HG03064 (cell line): ENCODE measurements at regions not wholly inside any gene's neighbourhood (a gene's known extent, or its start where the extent isn't known, plus 50 kb on each side); places are given as distances from the start of the nearest gene placed in this dataset.
"Not testable (repeated sequence)": the region's sequence is repeated elsewhere in the genome, so short reads cannot be mapped to it uniquely, and the experiment has no call there.

Experiments used
- ATAC-seq: cut with Tn5 transposase; IDR thresholded peaks from one replicate; pipeline ENCODE4 v1.9.1; 2021; ENCODE audit warnings: low read depth; ENCODE audit not compliant: unreplicated experiment

DNA sequence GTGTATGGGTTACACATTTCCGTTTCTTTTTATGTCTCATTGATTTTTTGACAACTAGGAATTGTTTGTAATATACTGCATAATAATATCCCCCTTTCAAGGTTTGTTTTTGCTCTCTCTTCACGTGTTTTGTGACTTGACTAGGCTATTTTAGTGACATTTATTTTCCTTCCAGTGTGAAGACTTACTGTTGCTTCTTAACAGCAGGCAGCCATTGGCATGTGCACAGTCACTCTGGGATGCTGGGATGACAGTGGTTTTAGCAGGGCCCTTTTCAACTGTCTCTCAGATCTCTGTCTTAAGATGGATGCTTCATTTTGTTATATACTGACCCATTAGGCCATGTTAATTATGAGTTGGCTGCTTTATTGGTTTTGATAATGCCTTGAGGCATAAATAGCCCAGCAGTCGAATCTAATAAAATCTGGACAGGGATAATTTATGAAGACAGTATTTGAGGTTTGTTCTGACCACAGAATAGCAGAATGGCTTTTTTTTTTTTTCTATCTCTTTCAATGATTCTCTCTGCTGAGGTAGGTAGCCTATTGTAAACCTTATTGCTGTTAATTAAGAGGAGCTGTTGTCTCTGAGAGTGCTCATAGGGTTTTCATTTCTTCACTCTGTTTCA, 536.0 kb downstream of the GABRG2 start:
- no peak for ATAC-seq

DNA sequence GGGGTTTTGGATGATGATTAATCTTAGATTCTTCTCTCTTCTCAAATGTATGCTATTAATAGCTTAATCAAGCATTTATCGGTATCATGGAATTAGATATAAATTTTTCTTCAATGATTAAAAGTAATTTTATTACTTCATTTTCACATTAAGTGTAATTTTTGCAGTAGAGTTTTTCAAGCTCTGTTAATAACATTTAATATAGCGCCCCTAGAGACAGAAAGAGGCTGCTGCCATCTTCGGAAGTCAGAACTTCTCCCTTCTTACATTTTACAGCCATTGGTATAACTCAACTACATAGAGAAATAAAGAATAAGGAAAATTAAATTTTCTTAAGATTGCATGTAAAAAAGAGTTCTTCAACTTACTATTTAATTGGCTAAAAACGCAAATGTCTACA, 540.3 kb downstream of the GABRG2 start:
- ATAC-seq, result no peak

DNA sequence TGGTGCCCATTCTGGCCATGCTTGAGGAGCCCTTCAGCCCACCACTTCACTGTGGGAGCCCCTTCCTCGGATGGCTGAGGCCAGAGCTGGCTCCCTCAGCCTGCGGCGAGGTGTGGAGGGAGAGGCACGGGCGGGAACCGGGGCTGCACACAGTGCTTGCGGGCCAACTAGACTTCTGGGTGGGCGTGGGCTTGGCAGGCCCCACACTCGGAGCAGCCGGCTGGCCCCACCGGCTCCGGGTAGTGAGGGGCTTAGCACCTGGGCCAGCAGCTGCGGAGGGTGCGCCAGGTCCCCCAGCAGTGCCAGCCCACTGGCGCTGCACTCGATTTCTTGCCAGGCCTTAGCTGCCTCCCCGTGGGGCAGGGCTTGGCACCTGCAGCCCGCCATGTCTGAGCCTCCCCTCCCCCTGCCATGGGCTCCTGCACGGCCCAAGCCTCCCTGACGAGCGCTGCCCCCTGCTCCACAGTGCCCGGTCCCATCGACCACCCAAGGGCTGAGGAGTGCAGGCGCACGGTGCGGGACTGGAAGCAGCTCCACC, 554.2 kb downstream of the GABRG2 start:
- not testable (repeated sequence) for ATAC-seq

DNA sequence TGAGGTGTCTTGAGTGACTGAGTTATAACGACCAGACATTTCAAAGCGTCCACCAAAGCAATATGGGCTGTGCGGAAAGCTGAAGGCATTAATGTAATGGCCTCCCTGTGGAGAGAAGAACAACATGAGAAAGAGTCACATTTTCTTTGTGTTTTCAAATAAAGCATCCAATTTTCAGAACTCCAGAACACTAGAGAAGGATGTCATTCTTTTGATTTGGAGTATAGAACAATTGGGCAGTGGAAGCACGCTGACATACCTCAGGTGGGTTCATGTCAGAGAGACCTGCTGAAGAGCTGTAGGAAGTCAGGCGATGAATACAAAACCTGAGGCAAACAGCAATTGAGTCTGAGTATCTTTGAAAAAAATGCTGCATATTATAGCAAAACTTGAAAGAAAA, 556.5 kb downstream of the GABRG2 start:
- ATAC-seq, result no peak

DNA sequence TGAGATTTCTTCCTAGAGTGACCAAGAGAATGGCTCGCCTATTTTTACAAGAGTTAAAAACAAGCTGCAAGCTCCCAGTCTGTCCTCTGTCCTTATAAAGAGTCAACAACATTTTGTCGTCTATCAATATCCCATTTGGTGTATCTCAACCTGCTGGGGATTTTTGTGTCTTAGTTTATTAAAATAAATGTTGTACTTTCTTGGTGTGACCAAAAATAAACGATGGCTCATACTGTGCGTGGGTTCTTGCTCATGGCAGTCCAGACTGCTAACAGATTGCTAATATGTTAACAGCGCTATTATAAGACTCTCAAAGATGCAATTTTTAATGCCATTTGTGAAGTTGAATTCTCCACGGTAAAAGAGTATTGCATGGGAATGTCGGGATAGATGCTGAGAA, 569.9 kb downstream of the GABRG2 start:
- ATAC-seq, result no peak

DNA sequence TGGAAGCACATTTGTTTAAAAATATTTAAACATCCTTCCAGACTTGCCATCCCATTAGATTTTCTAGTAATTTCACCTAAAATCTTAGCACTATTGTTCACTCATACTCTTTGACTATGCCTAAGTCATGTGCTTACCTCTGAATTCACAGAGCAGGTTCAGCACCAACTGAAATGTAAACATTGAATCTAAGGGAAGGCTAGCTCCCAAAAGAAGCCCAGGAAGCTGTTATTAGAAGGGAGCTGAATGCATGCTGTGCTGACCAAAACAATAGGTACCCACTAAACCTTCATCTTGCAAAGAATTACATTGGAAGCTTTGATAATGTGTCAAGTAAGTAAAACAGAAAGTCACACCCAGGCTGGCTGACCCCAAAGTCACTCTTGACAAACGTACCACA, 571.3 kb downstream of the GABRG2 start:
- ATAC-seq, result no peak

DNA sequence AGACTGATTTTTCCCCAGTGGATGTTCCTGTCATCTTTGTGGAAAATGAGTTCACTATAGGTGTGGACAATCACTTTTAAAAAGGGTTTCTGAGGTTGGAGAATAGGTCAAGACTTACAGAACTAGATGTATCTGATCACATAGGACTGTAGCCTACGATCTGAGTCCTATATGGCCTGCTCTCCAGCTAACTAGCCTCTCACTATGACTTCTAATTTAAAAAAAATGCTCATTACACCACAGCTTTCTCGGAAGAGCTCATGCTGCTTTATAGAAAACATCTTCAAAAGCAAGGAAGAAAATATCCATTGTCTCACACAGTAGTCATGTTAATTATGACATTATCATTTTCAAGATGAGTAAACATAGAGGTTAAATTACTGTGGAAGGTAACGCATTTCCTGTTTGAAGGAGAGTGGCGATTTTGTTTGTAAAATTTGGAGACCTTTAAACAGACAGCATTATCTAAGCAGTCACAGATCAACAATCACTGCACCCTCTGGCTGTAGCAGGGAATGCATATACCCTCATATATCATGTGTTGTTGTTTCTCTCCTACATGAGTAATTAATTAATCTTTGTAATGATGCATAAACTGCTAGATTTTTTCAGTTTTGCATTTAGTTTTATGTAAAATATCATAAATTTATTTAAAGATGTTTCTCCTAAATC, 573.7 kb downstream of the GABRG2 start:
- ATAC-seq, result no peak

DNA sequence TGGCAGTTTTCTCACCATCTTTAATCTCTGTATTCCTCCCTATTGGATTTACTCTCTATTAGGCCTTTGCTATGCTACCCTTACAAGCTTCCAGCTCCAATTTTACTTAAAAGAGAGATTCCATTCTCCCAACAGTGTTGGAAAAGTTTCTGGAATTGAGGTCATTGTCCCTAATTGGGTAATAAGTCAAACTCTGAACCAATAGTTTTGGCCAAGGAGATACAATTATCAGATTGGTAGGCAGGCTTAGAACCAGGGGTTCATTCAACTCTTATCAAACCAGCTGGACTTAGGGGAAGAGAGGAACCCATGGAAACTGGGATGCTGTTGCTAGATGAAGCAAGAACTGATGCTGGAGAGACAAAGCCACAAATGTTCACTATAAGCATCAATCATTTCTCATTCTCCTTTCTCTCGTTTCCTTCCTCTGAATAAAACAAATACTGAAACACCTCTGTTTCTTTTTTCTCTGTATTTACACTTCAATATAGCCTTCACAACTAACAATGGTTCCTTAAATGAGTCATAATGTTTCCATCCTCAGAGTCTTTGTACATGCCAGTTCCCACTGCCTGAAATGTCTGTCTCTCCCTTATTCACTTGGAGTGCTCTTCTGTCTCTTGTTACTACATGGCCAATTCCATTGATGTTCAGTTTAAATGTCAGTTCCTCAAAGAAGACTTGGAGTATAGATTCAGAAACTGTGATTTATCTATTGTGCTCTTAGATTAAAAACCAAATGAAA, 587.3 kb downstream of the GABRG2 start:
- ATAC-seq, result no peak

DNA sequence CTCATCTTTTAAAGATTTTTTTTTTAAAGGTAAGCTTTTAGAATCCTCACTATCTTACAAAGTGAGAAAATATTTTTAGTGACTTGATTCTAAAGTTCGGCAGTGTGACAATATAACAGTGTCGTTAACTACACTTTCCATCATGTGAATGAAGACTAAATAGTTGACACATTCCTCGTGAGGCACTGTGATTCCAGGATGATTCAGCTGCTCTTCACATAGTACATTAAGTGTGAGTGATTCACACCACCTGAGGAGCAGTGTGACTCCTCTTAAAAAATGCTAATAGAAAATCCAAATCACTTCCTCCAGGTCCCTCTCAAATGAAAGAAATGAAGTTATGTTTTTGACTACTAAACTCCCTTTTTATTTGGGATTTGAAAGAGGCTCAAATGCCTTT, 589.5 kb downstream of the GABRG2 start:
- ATAC-seq, result no peak

DNA sequence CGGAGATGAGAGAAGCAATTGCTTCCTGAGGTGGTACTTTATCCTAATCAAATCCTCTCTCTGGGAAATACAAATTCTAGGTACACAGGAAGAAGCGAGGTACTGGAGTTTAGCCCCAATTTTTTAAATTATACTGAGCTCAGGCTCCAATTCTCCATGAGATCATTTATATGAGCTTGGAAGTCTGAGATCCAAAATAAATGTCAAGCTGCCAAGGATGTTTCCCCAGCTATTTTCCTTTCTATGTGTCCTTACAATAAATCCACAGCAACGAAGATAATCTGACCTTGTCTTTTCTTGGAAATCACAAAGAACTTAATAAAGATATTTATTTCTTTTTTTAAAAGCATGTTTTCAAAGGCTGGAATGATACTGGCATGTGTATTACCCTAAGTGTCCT, 597.3 kb downstream of the GABRG2 start:
- no peak for ATAC-seq

DNA sequence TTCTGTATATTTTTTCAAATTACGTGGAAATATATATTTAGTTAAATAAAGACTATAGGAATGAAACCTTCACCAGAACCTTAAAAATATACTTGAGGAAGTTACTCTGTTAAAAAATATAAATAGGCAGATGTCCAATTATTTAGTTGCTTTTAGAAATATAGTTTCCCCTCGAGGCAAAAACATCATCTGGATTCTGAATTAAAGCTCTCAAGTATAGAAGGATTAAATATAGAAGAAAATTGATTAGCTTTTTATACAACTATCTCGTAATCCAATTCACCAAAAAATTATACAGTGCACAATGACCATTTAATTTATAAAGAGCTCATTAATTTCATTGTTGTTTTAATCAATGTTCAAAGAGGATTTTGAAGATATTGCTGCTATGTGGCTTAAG, 601.4 kb downstream of the GABRG2 start:
- ATAC-seq, result no peak

DNA sequence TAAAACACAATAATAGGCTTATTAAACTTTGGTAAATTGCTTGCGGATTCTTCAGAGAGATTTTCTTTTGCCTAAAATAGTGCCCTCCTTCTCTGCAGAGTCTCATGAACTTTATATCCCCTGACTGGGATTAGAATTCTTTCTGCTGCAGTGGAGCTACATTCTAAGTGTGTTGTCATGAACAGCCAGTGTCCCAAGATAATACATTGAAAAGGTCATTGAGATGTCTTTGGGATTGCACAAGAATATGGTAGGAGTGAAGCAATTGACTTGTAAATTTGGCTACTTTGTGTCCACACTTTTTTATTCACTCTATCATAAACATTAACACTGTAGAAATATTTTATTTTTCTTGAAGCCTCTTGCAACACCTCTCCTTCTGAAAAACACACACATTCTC, 604.5 kb downstream of the GABRG2 start:
- ATAC-seq, result no peak

DNA sequence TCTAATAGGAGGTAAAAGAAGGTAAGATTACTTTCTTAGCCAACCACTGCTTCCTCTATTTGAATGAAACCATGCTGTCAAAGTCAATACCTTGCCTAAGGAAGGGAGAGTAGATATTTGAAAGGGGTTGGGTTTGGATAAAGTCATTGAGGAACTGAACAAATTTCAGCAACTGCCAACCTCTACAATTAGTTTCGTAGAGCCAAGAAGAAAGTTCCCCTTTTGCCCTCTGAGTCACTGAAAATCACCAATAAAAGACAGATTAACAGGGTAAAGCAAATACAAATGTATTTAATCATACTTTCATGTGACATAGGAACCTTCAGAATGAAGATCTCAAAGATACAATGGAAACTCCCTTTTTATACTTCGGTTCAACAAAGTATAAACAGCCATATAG, 615.7 kb downstream of the GABRG2 start:
- ATAC-seq, result no peak

DNA sequence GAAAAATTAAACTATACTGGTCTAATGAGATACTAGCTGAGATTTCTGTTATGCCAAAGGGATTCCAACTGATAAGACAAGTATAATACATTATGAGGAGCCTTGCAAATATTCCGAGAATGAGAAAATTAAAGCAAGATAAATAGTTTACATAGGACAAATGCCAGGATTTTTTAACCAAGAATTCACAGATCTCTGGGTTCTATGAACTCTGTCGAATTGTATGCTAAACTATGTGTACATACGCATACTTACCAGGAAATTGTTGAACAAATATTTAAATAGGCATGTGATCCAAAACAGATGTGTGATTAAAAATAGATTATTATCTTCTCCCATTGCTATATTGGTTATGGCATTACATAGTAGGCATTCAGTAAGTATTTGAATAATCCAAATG, 616.6 kb downstream of the GABRG2 start:
- ATAC-seq, result no peak

DNA sequence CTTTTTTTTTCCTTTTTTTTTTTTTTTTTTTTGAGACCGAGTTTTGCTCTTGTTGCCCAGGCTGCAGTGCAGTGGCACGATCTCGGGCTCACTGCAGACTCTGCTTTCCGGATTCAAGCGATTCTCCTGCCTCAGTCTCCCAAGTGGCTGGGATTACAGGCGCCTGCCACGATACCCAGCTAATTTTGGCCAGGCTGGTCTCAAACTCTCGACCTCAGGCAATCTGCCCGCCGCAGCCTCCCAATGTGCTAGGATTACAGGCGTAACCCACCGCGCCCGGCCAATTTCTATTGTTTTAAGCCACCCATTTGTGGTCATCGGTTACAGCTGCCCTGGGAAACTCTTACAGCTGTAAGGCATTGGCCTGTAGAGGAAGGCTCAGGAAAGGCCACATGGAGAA, 617.7 kb downstream of the GABRG2 start:
- no peak for ATAC-seq

DNA sequence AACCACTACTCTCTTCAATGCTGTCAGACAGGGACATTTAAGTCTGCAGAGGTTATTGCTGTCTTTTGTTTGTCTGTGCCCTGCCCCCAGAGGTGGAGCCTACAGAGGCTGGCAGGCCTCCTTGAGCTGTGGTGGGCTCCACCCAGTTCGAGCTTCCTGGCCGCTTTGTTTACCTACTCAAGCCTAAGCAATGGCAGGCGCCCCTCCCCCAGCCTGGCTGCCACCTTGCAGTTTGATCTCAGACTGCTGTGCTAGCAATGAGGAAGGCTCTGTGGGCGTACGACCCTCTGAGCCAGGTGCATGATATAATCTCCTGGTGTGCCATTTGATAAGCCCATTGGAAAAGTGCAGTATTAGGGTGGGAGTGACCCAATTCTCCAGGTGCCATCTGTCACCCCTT, 628.7 kb downstream of the GABRG2 start:
- not testable (repeated sequence) for ATAC-seq

DNA sequence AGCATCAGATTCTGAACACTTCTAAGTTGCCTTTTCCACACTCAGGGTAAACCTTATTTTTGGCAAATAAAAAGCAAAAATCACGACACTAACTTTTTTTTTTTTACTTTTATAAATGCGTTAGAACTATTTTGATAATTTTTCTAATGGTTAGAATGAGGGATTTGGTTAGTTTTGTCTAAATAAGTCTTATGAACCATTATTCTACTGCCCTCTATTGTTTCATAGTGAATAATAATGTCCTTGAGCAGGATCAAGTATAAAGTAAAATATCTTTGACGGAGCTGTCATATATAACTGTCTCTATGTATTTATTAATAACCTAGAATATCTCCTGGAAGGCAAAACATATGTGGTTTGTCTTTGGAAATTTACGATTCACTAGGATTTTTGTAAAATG, 631.8 kb downstream of the GABRG2 start:
- no peak for ATAC-seq

DNA sequence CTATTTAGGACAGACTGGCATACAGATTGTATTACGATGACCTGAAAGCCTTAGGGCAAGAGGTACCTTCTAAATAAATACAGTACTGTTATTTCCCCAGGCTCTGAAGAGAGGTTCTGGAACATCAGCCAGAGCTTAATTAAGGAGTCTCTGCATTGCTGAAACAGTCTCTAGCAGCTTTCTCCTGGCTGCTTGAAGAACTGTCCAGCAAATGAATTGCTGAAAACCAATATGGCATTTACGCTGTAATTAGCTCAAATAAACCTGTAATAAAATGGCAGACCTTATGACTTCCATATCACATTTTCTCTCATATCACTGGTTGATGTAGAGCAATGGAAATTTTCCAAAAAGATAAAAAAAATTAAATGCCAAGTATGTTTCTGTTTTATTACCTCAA, 636.3 kb downstream of the GABRG2 start:
- ATAC-seq, result no peak

DNA sequence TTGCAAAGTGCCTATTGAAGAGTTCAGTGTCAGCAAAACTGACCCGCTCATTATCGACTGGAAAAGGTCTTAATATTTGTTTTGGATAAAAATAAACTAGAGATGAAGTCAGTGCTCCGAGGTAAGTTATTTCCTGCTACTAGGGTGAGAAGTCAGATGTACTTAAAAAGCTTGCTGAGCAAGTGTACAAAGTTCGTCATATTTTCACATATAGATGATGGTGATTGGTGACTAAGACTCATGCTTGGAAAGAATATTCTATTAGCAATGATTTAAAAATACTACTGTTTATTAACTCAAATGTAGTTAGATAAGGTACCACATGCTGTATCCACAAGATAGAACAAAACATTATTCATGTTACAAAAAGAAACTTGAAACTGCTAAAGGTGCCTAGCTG, 643.7 kb downstream of the GABRG2 start:
- no peak for ATAC-seq

DNA sequence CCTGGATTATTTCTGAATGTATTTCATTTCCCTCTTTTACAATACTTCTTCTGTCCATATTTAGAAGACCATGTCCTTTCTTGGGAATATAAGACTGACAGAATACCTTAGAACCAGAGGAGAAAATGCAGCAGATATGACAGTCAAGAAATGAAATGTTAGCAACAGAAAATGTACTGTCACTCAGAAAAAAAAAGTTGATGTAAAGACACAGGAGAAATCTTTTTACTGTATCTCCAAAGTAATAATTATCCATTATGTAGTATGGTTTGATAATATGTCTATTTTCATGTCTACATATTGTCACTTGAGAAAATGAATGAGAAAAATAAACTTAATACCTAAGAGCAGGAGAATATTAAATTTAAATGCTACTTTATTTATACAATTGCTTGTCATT, 652.1 kb downstream of the GABRG2 start:
- no peak for ATAC-seq

DNA sequence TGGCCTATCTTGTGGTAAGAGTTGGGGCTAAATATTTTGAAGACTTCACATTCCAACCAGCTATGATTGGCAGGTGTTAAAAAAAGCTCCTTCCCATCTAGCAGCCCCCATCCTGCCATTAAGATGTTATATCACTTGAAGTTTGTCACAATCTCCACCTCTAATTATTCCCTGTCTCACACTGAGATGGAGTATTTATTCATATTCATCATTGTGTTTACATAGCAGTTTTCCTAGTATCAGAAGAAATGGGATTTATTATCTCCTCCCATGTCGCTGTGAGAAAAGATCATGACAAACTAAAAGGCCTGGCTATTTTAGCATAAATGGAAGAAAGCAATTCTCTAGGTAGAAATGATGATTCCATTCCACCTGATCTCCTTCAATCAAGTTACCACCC, 653.6 kb downstream of the GABRG2 start:
- no peak for ATAC-seq

DNA sequence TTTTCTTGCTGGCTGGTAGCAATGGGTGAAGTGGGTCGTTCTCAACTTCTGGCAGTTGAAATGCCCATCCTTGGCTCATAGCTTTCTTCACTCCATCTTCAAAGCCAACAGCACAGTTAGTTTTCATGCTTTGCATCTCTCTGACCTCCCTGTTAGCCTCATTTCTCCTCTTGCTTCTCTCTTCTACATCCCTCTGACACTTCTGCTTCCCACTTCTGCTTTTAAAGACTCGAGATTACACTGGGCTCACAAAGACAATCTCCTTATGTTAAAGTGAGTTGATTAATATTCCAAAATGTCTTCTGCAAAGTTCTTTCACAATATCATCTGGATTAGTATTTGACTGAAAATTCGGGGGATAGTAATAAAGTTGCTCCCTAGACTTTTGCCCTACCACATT, 684.8 kb upstream of the CCNG1 start:
- no peak for ATAC-seq
